GM18517 (cell line): ENCODE measurements at regions not wholly inside any gene's neighbourhood (a gene's known extent, or its start where the extent isn't known, plus 50 kb on each side); places are given as distances from the start of the nearest gene placed in this dataset.
"Not testable (repeated sequence)": the region's sequence is repeated elsewhere in the genome, so short reads cannot be mapped to it uniquely, and the experiment has no call there.

Source experiments
- ATAC-seq: cut with Tn5 transposase; IDR thresholded peaks from one replicate; pipeline ENCODE4 v1.9.1; 2021; ENCODE audit warnings: mild to moderate bottlenecking, moderate library complexity; ENCODE audit not compliant: unreplicated experiment

DNA sequence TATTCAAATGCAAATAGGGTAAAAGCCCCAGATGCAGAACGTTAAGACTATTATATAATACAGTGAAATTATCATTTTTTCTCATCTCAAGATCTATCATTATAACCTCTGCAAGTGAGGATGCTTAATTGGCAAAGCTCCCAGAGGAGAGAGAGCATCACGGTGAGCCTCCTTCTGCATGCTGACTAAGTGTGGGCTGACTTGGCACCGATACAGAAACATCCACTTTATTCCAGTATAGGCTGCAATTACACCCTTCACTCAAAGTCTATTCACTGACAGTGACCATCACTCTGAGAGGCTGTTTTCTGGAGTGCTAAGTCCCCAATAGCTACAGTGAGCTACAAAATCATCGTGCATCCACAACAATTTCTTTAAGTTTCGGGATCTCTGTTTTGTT lies 171.1 kb upstream of the NBPF9 start:
- ATAC-seq = not testable (repeated sequence)

- ATAC-seq = not testable (repeated sequence)
Measured at GRCh38 chr1:149275802-149276201, 172.5 kb upstream of the NBPF9 start.

DNA sequence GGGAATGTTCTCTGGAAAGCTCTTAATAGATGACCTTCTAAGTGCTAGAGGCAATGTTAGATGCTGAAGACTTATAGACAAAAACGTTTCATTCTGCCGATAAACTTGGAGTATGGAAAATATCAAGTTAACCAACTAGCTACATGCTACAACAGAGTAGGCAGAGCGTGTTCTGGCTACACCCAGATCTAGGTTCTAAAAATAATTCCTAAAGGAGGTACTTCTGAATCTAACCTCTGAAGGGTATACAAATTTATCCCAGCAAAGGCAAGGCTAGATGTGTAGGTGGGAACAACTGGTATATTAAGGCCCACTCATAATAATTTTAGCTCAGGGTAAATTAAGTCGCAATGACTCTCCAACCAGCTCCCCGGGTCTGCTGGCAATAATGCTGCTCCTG lies 173.1 kb upstream of the NBPF9 start:
- not testable (repeated sequence) for ATAC-seq

DNA sequence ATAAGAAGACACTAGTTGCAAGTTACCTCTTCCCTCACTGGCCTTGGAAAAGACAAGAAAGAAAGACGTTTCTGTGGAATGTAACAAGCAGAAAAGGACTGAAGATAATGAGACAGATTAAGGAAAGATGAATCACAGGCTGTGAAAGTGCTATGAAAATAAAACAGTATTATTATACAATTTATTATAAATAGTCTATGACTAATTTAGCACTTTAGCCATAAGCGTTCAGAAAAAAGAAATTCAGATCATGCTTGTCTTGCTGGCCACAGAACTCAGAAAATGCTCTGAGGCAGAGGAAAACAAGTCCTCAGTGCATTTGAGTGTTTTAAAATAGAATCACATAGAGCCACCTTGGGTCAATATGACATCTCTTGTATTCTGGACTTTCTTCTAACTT lies 174.8 kb upstream of the NBPF9 start:
- ATAC-seq = not testable (repeated sequence)

DNA sequence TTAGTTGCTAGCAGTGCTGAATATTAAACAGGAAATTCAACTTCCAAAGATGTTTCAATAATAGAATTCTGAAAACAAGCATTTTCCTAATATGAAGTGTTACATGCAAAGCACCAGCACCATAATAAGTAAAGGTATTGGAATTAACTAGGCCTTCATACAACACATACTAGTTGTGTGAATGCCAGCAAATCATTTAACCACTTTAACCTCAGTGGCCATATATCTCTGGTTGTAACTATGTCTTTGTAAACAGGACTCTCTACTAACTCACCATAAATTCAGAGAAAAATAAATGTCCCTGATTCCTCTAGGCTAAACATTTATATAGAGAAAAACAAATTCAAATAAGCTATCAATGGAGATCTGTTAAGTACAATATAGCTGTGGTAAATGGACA lies 175.7 kb upstream of the NBPF9 start:
- not testable (repeated sequence) for ATAC-seq

DNA sequence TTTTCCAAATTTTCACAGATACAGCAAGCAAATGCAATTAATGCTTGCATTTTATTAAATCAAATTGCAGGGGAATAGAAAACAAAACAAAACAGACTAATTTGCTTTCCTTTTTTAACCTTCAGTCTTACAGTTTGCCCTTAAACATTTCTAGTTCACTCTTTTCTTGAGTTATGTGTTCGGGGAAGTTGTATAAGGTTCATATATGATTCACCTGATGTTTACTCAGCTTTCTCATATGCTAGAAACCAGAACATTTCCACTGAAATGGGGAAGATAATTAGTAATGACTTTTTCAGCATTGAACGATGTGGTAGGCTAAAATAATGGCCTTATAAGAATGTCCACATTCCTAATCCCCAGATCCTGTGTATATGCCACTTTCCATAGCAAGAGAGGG lies 176.2 kb upstream of the NBPF9 start:
- ATAC-seq = not testable (repeated sequence)

GRCh38 chr1:149284773-149285172 lies 181.4 kb upstream of the NBPF9 start:
- ATAC-seq = not testable (repeated sequence)

- ATAC-seq = not testable (repeated sequence)
Measured at GRCh38 chr1:149285205-149285604, 181.9 kb upstream of the NBPF9 start.

DNA sequence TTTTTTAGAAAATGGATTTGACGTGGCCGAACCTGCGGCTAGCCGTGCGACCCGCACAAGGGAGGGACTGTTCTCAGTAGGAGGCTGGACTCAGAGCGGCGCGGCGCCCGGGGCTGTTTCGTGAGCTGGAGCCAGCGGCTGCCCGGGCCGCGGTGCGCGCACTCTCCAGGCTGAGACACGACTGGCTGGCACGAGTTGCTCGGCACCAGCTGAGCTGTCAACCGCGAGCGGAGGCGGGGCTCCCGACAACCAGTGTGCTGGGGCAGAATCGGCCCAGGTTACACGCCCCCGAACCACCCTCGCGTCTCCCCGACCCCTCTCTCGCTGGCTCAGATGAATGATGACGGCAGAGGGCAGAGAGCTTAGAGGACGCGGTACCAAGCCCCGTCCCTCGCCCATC lies 182.3 kb upstream of the NBPF9 start:
- not testable (repeated sequence) for ATAC-seq

DNA sequence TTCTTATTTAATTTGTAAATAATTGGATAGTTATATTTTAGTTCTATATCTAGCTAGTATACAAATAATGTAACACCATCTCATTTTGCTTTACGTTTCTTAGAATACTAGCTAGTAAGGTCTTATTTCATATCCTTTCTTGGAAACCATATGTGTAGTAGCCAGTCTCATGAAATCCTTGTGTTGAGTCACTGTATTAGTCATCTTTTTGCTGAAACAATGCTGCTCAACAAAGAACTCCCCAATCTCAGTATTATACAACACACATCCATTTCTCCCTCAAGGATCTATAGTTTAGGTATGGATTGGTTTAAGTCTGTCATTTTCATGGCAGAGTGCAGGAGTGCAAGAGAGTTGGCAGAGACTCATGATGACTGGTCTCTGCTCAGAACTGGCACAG lies 185.2 kb upstream of the NBPF9 start:
- not testable (repeated sequence) for ATAC-seq

DNA sequence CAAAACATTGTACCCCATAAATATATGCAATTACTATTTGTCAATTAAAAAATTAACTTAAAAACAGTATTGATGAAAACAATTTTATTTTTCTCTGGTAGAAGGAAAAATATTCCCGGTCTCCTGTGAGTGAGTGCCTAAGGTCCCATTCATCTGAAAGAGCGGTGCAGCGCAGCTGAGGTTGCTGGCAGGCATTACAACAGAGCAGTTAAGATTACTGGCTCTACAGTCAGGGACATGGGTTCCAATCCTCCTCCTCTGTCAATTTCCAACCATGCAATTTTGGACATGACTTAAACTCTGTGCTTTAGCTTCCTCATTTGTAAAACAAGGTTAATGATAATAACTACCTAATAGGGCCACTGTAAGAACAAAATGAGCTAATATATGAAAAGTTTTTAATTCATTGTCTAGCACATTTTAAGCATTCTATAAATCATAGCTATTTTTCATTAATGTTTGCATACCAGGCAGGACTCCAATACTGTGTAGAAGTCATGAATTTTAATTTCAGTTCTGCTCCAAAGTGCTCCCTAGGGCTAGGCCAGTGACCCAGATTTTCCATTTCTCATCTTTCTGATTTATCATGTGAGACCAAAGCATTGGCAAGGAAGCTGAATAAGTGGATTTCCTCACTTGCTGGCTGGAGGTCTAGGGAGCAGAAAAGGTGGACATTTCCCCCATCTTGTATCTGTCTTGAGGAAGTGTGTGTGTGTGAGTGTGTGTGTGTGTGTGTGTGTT lies 174.2 kb upstream of the NBPF19 start:
- not testable (repeated sequence) for ATAC-seq

- ATAC-seq = not testable (repeated sequence)
Measured at GRCh38 chr1:149301282-149301681, 173.6 kb upstream of the NBPF19 start.

DNA sequence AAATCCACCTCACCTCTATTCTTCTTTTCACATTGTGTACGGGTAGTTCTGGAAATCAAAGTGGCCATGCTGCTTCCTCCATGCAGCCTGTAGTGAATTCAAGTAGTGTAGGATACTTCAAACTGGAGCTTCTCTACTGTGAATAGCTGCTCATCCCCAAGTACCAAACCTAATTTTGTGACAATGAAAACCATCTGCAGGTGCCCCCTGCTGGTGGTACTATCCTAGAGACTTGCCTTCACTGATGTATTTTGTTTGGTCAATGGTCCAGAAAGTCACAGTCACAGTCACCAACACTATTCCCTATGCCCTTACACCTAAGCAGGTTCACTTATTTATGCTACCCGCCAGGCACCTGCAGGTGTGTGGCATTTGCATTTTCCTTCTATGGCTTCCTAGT lies 170.0 kb upstream of the NBPF19 start:
- not testable (repeated sequence) for ATAC-seq

DNA sequence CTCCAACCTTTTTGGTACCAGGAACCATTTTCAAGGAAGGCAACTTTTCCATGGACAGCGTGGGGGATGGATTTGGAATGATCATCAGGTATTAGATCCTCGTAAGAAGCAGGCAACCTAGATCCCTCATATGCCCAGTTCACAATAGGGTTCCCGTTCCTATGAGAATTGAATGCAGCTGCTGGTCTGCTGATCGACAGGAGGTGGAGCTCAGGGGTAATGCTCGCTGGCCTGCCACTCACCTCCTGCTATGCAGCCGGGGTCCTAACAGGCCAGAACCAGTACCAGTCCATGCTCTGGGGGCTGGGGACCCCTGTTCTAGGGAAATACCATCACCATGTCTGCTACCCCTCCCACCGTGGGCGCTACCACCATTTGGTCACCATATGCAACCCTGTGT lies 167.2 kb upstream of the NBPF19 start:
- ATAC-seq = not testable (repeated sequence)

GRCh38 chr1:149314921-149315320 lies 159.9 kb upstream of the NBPF19 start:
- not testable (repeated sequence) for ATAC-seq

- not testable (repeated sequence) for ATAC-seq
Measured at GRCh38 chr1:149320971-149321731, 153.7 kb upstream of the NBPF19 start.

DNA sequence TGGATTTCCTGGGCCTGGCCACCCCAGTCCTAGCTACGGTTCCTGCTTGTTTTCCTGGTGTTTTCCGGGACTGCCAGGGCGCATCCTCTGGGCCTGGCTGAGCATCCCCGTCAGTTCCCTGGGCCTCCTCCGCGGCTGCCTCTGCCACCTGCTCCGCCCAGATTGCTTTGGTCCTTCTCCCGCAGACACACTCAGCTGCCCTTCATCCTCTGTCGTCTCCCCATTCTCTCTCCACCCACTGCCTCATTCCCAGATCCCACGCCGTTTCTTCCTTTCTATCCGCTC lies 153.2 kb upstream of the NBPF19 start:
- not testable (repeated sequence) for ATAC-seq

DNA sequence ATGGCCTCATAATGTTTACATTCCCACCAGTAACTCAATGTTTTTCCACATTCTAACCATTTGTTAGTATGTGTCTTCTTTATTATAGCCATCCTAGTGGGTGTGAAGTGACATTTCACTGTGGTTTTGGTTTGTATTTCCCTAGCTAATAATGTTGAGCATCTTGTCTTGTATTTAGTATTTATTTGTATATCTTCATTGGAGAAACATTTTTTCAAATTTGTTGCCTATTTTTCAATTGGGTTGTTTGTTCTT lies 144.8 kb upstream of the NBPF19 start:
- not testable (repeated sequence) for ATAC-seq

GRCh38 chr1:149336082-149336481 lies 138.8 kb upstream of the NBPF19 start:
- ATAC-seq = not testable (repeated sequence)

- not testable (repeated sequence) for ATAC-seq
Measured at GRCh38 chr1:149338221-149338691, 136.6 kb upstream of the NBPF19 start.

DNA sequence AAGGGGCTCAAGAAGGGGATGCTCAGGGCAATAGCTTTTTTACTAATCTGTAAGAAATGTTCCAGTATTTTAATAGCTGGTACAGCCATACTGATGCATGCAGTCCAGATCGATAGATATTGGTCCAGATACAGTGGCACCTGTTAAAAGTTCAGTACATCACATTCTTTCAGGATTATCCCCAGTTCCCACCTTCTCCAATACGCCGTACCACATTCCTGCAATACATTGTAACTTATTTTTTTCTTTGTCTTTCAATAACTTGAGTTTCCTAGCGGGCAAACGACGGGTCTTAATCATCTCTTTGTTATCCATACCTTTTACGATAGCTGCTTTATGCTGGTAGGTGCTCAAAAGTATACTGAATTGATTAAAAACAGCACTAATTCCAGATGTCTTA lies 136.1 kb upstream of the NBPF19 start:
- ATAC-seq = not testable (repeated sequence)

GRCh38 chr1:149349448-149349847 lies 125.4 kb upstream of the NBPF19 start:
- ATAC-seq = not testable (repeated sequence)
